ENCODE measurements at regions not wholly inside any gene's neighbourhood (a gene's known extent, or its start where the extent isn't known, plus 50 kb on each side); places are given as distances from the start of the nearest gene placed in this dataset.
"Not testable (repeated sequence)": the region's sequence is repeated elsewhere in the genome, so short reads cannot be mapped to it uniquely, and the experiment has no call there.

DNA sequence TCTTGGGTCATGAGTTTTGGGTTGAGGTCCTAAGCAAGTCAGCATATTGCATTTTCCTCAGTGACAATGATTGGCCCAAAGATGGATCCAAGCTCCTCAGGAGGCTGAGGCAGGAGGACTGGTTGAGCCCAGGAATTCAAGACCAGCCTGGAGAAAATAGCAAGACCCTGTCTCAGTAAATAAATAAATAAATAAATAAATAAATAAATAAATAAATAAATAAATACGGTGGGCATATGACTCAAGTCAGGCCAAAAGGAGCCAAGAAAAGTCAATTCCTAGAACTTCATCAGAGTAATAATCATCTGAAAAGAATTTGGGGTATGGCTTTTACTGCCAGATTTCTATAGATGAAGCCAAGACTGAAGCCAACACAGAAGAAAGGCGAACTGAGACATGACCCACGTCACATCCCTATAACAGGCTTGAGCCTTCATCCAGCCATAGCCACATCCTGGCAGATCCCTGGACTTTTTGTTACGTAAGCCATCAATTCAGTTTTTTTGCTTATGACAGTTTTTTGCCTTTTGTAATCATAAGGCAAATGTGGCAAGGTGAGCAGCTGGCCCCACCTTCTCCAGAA lies 88.5 kb upstream of the NFASC start:
- DNase-seq: no peak

DNA sequence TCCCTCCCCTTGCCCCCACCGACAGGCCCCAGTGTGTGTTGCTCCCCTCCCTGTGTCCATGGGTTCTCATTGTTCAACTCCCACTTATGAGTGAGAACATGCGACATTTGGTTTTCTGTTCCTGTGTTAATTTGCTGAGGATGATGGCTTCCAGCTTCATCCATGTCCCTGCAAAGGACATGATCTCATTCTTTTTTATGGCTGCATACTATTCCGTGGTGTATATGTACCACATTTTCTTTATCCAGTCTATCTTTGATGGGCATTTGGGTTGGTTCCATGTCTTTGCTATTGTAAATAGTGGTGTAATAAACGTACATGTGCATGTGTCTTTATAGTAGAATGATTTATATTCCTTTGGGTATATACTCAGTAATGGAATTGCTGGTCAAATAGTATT lies 85.6 kb upstream of the NFASC start:
- not testable (repeated sequence) for DNase-seq

DNA sequence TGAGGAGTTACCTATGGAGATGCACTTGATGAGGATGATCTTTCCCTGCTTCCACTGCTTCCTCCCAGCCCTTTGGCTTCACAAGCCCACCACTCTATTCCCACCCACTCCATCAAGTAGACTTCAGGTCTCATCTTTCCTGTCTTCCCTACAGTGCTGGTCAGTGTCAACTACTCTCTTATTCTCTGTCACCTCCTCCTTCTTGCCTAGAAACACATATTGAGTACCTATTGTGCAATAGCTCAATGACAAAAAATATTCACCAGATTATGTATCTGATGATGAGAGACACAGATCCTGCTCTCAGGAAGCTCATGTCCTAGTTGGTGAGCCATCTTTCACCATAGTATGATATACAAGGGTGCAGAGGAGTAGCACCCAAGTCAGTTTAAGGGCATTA lies 82.2 kb upstream of the NFASC start:
- no peak for DNase-seq

DNA sequence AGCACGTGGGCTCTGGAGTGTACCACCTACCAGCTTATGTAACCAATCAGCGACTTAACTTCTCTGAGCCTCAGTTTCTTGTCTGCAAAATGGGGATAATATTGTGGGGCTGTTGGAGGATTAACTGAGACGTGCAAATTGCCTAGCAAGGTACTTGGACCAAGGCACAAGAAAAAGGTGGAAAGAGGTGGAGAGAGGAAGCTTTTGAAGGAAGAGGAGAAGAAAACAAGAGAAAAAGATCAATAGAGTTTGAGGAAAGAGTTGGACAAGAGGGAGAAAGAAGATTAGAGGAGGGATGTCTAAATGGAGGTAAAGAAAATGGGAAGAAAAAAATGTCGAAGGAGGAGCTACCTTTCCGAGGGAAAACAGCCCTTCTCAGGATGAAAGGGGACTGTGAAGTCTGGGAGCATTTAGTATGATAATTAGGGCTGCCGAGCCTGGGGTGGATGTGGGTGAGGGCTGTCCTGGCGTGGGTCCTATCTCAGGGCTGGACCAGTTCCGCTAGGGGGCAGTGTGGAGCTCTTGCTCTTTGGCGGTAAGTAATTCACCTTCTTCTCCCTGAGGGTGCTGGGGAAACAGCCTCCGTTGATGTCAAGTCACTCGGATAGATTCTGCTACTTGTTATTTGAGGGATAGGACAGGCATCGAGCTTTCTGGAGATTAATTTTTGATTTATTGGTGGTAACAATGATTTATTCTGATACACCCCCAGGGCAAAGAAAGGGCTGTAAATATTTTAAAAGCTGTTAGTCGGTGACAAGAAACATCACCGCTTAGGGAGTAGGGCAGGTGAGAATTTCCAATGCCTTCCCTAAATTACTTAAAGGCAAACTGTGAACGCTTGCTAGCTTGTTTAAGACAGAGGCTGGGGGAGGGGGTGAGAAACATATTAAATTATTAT lies 79.0 kb upstream of the NFASC start:
- peak; percentile 57 for DNase-seq

DNA sequence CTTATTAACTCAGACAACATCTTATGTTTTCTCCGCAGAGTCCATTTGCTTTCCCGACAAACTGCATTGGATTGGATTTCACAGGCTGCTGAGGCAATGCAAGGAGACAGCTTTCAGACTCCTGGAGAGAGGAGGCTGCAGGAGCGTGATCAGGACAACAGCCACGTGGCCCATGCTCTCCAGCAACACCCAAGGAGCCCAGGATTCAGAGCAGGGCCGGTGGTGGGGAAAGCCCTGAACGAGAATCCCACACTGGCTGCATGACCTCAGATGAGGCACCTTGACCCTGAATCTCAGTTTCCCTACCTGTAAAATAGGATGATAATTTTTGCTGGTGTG lies 78.3 kb upstream of the NFASC start:
- DNase-seq: no peak

DNA sequence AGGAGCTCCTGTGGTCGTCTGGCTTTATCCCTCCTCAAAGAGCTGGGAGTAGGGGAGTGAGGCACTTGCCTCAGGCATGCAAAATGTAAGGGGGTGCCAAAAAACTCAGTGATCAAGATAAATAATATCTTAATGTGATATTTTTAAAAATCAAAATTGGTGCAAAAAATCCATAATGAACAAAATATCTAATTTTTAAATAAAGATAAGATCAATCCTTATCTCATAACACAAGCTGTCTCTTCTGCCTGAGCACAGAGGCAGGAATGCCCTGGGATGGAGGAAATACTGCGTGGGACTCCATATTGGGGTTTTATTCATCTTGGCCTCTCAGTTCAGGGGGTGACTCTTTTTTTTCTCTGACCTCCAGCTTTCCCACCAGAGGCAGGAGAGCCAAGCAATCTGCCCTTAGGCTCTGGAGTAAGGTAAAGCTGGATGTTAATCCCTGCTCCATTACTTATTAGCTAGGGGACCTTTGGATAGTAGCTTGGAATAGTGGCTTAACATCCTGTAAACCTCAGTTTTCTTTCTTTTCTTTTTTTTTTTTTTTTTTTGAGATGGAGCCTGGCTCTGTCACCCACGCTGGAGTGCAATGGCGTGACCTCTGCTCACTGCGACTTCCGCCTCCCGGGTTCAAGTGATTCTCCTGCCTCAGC lies 77.3 kb upstream of the NFASC start:
- DNase-seq: no peak

DNA sequence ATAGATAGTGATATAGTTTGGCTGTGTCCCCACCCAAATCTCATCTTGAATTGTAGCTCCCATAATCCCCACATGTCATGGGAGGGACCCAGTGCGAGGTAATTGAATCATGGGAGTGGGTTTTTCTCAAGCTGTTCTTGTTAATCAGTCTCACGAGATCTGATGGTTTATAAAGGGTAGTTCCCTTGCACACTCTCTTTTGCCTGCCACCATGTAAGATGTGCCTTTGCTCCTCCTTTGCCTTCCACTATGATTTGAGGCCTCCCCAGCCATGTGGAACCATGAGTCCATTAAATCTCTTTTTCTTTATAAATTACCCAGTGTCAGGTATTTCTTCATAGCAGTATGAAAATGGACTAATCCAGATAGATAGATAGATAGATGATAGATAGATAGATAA lies 73.8 kb upstream of the NFASC start:
- DNase-seq: not testable (repeated sequence)

DNA sequence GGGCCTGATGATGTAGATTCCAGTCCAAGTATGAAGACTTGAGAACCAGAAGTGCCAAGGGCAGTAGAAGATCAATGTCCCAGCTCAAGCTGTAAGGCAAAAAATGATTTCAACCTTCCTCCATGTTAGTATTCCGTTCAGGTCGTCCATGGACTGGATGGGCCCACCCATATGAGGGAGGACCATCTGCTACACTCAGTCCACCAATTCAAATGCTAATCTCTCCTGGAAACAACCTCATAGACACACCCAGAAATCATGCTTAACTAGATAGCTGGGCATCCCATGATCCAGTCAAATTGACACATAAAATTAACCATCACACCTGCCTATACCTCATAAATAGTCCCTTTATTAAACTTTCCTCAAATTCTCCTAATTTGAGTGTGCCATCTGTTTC lies 73.3 kb upstream of the NFASC start:
- DNase-seq: no peak

DNA sequence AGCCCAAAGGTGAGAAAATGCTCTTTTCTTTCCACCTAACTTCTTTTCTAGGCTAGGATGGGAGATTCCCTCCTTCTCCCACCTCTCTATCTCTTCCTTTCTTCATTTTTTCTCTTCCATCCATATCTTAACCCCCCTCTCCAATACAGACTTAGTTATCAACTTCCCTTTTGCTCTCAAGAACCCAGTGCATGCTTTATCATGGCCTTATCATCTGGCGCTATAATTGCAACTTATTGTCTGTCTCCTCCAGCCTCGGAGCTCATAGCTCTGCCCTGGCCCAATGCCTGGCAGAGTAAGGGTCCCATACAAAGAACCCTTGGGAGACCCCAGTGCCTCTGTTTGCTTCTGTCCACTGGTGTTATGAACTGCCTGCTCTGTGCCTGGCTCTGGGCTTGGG lies 71.0 kb upstream of the NFASC start:
- no peak for DNase-seq

DNA sequence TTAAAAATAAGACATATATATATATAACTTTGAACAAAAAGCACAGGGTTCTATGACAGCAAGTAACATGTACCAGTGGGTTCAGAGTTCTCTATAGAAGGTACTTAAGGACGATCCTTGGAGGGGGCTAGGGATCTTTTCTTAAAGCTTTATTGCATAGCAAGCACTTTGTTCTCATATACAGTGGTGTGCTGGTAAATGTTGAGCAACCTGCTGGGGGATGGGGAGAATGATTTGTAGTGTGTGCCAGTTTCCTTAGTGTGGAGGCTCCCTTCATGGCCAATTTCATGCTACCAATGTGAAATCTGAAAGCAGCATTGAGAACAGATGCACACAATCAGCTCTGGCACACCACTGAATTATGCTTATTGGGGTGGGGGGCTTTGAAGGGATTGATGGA lies 69.5 kb upstream of the NFASC start:
- DNase-seq: no peak

DNA sequence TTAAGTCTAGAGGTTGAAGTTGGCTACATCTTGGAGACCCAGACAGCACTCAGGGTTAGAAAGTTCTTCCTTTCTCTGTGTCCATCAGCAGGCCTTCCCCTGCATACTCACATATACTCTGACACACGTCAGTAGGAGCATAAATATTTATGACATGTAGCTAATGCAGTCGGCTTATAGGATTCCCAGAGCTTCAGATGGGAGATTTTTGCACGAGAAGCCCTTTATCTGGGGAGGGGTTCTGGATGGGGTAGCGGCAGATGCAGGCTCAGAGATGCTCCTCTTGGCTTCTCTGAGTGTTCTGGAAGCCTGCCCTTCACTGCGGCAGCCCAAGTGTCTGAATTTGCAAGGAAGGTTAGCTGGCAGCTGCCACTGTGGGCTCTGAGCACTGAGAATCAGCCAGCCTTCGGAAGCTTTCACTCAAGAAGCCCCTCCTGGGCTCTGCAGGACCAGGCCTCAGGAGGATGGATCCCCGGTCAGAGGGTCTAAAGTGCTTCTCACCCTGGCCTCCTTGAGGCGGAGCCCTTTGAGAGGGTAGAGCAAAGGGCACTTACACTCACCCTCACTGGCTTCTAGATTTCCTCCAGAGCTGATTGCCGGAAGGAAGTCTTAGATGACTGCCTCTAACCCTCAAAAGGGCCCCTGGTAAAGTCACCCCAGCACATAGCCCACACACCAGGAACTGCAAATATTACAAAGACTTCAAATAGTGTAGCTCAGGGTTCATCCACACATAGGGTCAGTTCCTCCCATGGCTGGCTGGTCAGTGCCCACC lies 68.1 kb upstream of the NFASC start:
- DNase-seq: no peak

DNA sequence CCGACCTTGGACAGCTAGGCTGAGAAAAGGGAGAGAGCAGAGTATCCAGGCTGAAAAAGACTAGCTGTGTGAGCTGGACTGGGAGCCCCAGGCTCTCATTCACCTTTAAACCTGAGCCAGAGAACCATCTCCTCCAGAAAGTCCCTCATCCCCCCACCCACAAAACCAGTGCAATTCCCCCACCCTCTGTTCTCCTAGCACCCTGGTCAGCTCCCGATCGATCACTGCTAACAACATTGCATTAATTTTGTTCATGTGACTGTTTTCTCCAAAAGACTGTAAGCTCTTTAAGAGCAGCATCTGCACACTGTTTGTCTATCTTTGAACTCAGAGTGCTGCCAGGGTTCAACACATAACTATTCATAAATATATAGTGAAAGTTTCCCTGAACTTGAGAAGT lies 67.1 kb upstream of the NFASC start:
- no peak for DNase-seq

DNA sequence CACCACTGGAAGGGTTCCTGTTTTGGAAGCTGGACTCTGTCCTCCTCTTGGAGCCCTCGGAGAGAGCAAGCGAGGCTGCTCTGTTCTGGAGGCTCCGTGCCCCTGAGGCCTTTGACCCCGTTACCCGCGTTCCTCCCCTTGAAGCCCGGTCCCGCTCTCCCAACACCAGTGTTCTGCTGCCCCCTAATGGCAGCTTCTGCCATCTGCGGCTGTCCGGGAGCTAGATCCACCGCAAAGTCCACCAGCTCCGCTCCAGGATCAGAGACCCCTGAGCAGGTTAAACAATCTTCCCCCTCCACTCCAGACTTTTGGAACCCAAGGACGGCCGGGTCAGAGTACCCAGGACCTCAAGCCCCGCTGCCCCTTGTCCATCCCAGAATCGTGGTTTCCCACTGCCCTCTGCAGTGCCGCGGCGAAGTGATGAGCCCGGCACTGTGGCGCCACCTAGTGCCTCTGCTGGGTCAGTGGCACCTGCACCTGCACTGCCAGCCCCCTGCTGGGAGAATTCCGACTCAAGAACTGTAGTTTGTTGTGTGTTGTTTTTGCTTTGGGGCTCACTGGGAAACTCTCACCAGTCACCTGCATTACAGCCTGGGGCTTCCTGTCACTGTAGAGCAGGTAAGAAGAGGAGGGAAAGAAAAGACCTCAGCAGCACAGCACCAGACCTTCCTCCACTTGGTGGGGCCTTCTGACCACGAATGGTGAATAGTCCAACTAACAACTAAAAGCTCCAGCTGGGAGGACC lies 63.5 kb upstream of the NFASC start:
- peak; percentile 80 for DNase-seq

DNA sequence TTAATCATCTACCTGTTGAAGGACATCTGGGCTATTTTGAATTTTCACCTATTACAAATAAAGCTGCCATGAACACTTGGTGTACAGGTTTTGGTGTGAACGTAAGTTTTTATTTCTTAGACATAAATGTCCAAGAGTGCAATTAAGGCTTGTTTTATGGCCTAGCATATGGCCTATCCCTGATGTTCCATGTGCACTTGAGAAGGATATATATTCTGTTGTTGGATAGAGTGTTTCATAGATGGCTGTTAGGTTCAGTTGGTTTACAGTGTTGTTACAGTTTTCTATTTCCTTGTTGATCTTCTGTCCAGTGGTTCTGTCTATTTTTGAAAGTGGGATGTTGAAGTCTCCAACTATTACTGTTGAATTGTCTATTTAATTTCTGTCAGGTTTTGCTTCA lies 61.2 kb upstream of the NFASC start:
- DNase-seq: no peak

DNA sequence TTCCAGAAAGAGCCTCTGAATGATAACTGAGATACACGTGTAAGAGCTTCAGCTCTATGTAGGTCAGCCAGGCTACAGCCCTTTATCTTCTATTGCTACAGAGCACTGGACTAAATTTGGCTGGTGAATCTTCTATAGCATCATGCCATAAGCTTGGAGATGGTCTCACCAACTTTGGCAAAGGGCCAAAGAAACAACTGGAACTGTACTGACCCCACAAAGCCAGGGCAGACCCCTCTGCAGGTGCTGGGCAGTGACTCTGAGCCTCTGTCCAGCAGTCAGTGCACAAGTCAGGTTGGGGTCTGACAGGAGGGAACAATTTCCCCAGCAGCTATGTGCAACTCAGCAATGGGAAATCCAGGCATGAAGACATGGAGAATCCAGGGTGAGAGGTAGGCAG lies 57.8 kb upstream of the NFASC start:
- DNase-seq: no peak

DNA sequence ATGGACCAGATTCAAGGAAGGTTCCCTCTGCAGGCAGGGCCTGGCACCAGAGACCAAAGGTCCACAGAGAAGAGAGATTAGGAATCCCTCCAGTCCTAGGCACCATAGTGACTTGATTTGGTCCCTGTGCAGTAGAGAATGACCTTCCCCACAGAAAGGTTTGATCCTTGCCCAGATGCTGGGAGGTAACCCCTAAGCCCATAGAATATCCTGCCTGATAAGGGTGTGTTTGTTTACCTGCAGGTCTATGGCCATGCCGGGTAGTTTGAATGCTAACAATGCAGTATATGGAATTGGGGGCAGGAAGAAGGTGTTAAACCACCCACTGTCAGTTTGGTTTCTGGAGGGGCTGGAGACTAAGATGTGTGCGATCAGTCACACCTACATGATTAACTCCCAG lies 57.1 kb upstream of the NFASC start:
- no peak for DNase-seq

DNA sequence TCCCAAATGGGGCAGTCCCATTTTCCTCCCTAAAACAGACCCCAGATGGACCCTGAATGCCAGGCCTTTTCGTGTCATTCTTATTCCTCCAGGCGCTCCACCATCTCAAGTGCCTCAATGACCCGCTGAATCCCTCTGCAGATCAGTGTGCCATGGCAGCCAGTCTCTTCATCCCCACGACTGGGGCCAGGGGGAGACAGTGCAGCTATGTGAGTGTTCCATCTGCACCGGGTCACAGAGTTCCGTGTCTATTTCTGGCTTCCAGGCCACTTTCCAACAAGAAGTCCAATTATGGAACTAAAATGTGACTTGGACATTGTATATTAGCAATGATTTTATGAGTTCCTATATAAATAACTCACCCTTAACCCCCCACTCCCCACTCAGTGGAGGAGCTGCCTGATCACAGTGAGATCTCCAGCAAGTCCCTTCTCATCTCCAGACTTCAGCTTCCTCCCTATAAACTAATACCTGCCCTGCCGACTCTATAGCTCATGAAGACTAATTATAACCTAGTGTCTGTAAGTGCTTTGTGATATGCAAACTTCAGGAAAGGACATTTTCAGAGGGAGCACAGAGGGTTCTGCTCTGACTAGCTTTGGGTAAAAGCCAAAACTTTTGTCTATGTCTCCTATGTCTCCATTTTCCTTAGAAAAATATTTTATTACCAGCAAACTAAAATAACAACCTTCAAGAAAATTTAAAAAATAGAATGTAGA lies 56.3 kb upstream of the NFASC start:
- DNase-seq: no peak

DNA sequence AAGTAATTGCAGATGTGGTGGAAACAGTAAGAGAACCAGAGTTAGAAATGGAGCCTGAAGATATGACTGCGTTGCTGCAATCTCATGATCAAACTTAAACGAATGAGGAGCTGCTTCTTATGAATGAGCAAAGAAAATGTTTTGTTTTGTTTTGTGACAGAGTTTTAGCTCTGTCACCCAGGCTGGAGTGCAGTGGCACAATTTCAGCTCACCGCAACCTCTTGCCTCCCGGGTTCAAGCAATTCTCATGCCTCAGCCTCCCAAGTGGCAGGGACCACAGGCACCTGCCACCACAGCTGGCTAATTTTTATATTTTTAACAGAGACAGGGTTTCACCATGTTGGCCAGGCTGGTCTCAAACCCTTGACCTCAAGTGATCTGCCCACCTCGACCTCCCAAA lies 53.3 kb upstream of the NFASC start:
- DNase-seq: no peak

DNA sequence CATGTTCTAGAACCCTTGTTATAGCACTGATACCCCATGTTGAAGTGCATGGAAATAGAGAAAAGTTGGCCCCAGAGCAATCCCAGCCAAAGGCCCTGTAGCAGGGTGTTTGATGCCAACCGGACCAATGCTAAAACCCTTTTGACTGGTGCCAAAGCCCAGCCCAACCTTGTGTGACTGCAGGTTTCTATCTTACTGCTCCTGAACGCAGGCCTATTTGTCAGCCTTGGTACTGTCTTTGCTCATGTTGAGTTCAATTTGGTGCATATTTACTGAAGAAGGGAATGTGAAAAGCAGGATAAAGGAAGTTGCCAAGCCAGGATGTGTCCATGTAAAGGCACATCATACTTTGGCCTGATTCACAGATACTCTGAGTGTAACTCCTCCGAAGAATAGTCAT lies 51.7 kb upstream of the NFASC start:
- no peak for DNase-seq

DNA sequence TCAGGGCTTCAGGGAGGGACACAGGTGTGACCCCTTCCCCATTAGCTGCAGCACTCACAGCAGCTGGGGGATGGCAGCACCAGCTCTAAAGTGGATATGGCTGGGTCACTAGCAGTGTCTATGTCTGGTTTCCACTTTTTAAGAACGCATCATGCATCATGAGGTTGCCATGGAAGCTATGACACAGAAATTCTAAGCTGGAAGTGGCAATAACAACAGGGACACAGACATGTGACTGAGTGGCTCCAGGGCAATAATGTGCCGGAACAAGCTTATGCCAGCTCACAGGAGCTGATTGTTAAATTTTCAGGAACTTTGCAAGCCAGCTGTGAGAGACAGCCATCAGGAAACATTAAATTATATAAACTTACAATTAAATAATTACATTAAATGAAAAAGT lies 51.2 kb upstream of the NFASC start:
- no peak for DNase-seq

All from CD4-positive, alpha-beta T cell treated with Interferon gamma for 1 hour (primary cell).